ENCODE measurements at regions not wholly inside any gene's neighbourhood (a gene's known extent, or its start where the extent isn't known, plus 50 kb on each side); places are given as distances from the start of the nearest gene placed in this dataset.

DNA sequence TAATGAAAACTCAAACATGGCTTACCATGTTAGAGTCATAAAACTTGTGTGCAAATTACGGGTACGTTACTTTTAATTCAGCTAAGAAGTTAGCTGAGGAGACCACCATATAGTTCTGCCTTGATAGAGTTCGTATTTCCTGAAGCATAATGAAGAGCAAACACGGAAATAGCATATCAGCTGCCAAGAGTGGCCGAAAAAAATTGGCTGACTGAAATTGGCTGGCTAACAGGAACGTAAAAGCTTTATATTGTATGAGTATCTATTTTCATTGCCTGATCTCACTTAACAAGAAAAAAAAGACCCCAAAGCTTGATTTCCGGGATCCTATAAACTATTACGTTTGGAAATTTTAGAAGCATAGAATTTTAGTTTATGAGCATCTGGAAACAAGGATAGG is 1222.9 kb downstream of the ZPLD1 start:
- no peaks in the 10 kb centered on the region for H3K4me1 ChIP-seq (ENCODE audit: control insufficient read depth in 2 of 2, insufficient read depth in 2 of 2, low read length in 2 of 2)
- no peak overlapping the region for H3K4me3 ChIP-seq (ENCODE audit: low read length in 2 of 2)

DNA sequence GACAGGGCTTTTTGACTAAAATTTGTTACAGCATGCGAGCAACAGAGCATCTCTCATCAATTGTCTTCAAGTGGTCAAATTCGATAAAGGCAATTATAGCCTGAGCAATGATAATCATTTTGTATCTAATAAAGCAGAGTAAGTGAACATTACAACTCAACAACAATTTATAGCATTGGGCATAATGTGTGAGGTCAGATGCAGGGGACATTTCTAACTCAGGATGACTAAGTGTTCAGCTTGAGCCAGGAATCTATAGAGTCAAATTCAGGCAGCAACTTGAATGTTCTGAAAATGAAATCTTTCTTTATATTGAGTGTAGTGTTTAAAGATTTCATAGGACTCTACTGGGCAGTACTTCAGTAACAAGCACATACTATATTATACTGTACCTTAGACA is 1226.0 kb downstream of the ZPLD1 start:
- no peak overlapping the region for H3K9ac ChIP-seq (ENCODE audit: low read depth in 1 of 2, low read length in 2 of 2)
- H3K4me3 ChIP-seq (ENCODE audit: low read length in 2 of 2): no peak overlapping the region
- no peaks in the 10 kb centered on the region for H3K36me3 ChIP-seq (ENCODE audit: control insufficient read depth in 2 of 2, insufficient read depth in 2 of 2, low read length in 2 of 2)
- H3K27me3 ChIP-seq (ENCODE audit: control insufficient read depth in 2 of 2, insufficient read depth in 2 of 2, low read length in 2 of 2): no peaks in the 10 kb centered on the region
- no peak overlapping the region for H3K27ac ChIP-seq (ENCODE audit: low read depth in 2 of 2, low read length in 2 of 2)
- H3K9me3 ChIP-seq (ENCODE audit: control insufficient read depth in 2 of 2, low read length in 2 of 2): peaks cover 0 to 4% of the 10 kb centered on the region in 2 donors
- H3K4me1 ChIP-seq (ENCODE audit: control insufficient read depth in 2 of 2, insufficient read depth in 2 of 2, low read length in 2 of 2): no peaks in the 10 kb centered on the region

More for the DNA sequence above, 1222.9 kb downstream of the ZPLD1 start:
- H3K9ac ChIP-seq (ENCODE audit: low read depth in 1 of 2, low read length in 2 of 2): no peak overlapping the region
- no peaks in the 10 kb centered on the region for H3K9me3 ChIP-seq (ENCODE audit: control insufficient read depth in 2 of 2, low read length in 2 of 2)
- H3K27ac ChIP-seq (ENCODE audit: low read depth in 2 of 2, low read length in 2 of 2): no peak overlapping the region
- no peaks in the 10 kb centered on the region for H3K36me3 ChIP-seq (ENCODE audit: control insufficient read depth in 2 of 2, insufficient read depth in 2 of 2, low read length in 2 of 2)
- no peaks in the 10 kb centered on the region for H3K27me3 ChIP-seq (ENCODE audit: control insufficient read depth in 2 of 2, insufficient read depth in 2 of 2, low read length in 2 of 2)

DNA sequence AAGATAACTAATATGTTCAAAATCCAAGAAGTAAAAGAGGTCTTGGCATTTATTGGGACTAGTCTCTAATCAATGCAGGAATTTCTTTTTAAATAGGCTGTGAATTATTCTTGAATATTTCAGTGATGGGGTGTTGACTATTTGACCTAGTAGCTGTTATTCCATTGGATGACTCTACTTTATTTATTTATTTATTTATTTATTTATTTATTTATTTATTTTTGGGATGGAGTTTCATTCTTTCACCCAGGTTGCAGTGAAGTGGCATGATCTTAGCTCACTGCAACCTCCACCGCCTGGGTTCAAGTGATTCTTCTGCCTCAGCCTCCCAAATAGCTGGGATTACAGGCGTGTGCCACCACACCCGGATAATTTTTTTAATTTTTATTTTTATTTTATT is 1227.8 kb downstream of the ZPLD1 start:
- Histone ChIP-seq H3K9ac (ENCODE audit: low read depth in 1 of 2, low read length in 2 of 2) (no peak overlapping the region), H3K36me3 (ENCODE audit: control insufficient read depth in 2 of 2, insufficient read depth in 2 of 2, low read length in 2 of 2) (no peaks in the 10 kb centered on the region), H3K9me3 (ENCODE audit: control insufficient read depth in 2 of 2, low read length in 2 of 2) (peaks cover 0 to 4% of the 10 kb centered on the region in 2 donors), H3K4me1 (ENCODE audit: control insufficient read depth in 2 of 2, insufficient read depth in 2 of 2, low read length in 2 of 2) (no peaks in the 10 kb centered on the region), H3K27me3 (ENCODE audit: control insufficient read depth in 2 of 2, insufficient read depth in 2 of 2, low read length in 2 of 2) (no peaks in the 10 kb centered on the region), H3K4me3 (ENCODE audit: low read length in 2 of 2) (no peak overlapping the region), H3K27ac (ENCODE audit: low read depth in 2 of 2, low read length in 2 of 2) (no peak overlapping the region)

DNA sequence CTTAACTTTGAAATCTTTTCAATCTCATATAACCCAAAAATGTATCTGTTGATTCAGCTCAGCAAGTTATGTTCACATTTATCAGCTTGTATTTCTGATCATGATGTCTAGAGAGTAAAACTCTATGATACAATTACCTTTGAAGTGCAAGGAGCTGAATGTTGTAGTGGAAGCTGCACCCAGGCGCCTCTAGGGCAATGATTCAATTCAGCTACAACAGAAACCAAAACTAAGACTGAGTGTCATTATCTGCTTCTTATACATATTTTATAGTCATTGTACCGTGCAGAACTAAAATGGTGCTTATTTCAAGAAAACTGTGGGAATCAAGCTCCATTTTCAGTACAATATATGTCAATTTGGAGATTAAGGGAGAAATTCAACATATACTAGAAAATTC is 1237.5 kb downstream of the ZPLD1 start:
- H3K9ac ChIP-seq (ENCODE audit: low read depth in 1 of 2, low read length in 2 of 2): no peak overlapping the region
- H3K27me3 ChIP-seq (ENCODE audit: control insufficient read depth in 2 of 2, insufficient read depth in 2 of 2, low read length in 2 of 2): no peaks in the 10 kb centered on the region
- H3K4me1 ChIP-seq (ENCODE audit: control insufficient read depth in 2 of 2, insufficient read depth in 2 of 2, low read length in 2 of 2): no peaks in the 10 kb centered on the region
- H3K36me3 ChIP-seq (ENCODE audit: control insufficient read depth in 2 of 2, insufficient read depth in 2 of 2, low read length in 2 of 2): no peaks in the 10 kb centered on the region
- no peaks in the 10 kb centered on the region for H3K9me3 ChIP-seq (ENCODE audit: control insufficient read depth in 2 of 2, low read length in 2 of 2)
- no peak overlapping the region for H3K27ac ChIP-seq (ENCODE audit: low read depth in 2 of 2, low read length in 2 of 2)
- H3K4me3 ChIP-seq (ENCODE audit: low read length in 2 of 2): no peak overlapping the region

DNA sequence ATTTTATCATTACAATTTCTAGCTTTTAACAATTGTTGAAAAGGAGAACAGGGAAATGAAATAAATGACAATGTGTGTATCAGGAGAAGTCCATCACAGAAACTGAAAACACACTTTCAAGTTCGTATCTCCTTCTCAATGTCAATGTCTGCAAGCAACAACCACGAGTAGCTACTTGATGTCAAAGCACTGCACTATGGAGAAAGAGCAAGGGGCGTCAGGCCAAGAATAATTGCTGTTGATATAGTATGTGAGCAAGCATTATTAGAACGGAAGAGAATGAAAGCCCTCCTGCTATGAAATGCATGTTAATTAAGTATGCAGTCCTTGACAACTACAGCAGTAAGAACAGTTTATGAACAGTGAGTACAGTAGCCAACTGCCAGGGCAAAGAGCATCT is 1250.1 kb downstream of the ZPLD1 start:
- H3K27me3 ChIP-seq (ENCODE audit: control insufficient read depth in 2 of 2, insufficient read depth in 2 of 2, low read length in 2 of 2): no peaks in the 10 kb centered on the region
- no peaks in the 10 kb centered on the region for H3K4me1 ChIP-seq (ENCODE audit: control insufficient read depth in 2 of 2, insufficient read depth in 2 of 2, low read length in 2 of 2)
- H3K9me3 ChIP-seq (ENCODE audit: control insufficient read depth in 2 of 2, low read length in 2 of 2): no peaks in the 10 kb centered on the region
- H3K9ac ChIP-seq (ENCODE audit: low read depth in 1 of 2, low read length in 2 of 2): no peak overlapping the region
- H3K4me3 ChIP-seq (ENCODE audit: low read length in 2 of 2): no peak overlapping the region
- H3K36me3 ChIP-seq (ENCODE audit: control insufficient read depth in 2 of 2, insufficient read depth in 2 of 2, low read length in 2 of 2): no peaks in the 10 kb centered on the region
- no peak overlapping the region for H3K27ac ChIP-seq (ENCODE audit: low read depth in 2 of 2, low read length in 2 of 2)

DNA sequence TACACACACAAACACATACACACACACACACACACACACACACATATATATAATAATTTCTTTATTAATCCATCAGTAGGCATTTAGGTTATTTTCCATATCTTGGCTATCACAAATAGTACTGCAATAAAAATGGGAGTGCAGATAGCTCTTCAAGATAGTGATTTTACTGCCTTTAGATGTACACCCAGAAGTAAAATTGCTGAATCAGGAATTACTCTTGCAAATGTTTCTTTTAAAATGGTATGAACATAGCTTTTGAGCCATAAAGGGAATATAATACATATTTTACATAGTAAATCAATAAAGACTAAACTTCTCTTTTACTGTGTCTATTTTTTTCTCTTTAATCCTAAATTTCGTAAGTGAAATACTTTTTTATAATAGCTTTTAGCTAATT is 1251.1 kb downstream of the ZPLD1 start:
- no peaks in the 10 kb centered on the region for H3K4me1 ChIP-seq (ENCODE audit: control insufficient read depth in 2 of 2, insufficient read depth in 2 of 2, low read length in 2 of 2)
- no peaks in the 10 kb centered on the region for H3K9me3 ChIP-seq (ENCODE audit: control insufficient read depth in 2 of 2, low read length in 2 of 2)
- no peak overlapping the region for H3K27ac ChIP-seq (ENCODE audit: low read depth in 2 of 2, low read length in 2 of 2)
- no peak overlapping the region for H3K4me3 ChIP-seq (ENCODE audit: low read length in 2 of 2)
- H3K36me3 ChIP-seq (ENCODE audit: control insufficient read depth in 2 of 2, insufficient read depth in 2 of 2, low read length in 2 of 2): no peaks in the 10 kb centered on the region
- H3K27me3 ChIP-seq (ENCODE audit: control insufficient read depth in 2 of 2, insufficient read depth in 2 of 2, low read length in 2 of 2): no peaks in the 10 kb centered on the region
- no peak overlapping the region for H3K9ac ChIP-seq (ENCODE audit: low read depth in 1 of 2, low read length in 2 of 2)

DNA sequence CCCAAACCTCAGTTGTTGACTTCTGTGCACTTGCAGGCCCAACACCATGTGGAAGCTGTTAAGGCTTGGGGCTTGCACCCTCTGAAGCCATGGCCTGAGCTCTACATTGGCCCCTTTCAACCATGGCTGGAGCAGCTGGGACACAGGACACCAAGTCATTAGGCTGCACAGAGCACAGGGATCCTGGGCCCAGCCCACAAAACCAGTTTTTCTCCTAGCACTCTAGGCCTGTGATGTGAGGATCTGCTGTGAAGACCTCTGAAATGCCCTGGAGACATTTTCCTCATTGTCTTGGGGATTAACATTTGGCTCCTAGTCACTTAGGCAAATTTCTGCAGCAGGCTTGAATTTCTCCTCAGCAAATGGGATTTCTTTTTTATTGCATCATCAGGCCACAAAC is 1255.7 kb downstream of the ZPLD1 start:
- H3K27ac ChIP-seq (ENCODE audit: low read depth in 2 of 2, low read length in 2 of 2): no peak overlapping the region
- H3K9me3 ChIP-seq (ENCODE audit: control insufficient read depth in 2 of 2, low read length in 2 of 2): peaks cover 0 to 2% of the 10 kb centered on the region in 2 donors
- no peaks in the 10 kb centered on the region for H3K27me3 ChIP-seq (ENCODE audit: control insufficient read depth in 2 of 2, insufficient read depth in 2 of 2, low read length in 2 of 2)
- H3K9ac ChIP-seq (ENCODE audit: low read depth in 1 of 2, low read length in 2 of 2): no peak overlapping the region
- no peak overlapping the region for H3K4me3 ChIP-seq (ENCODE audit: low read length in 2 of 2)
- no peaks in the 10 kb centered on the region for H3K4me1 ChIP-seq (ENCODE audit: control insufficient read depth in 2 of 2, insufficient read depth in 2 of 2, low read length in 2 of 2)
- H3K36me3 ChIP-seq (ENCODE audit: control insufficient read depth in 2 of 2, insufficient read depth in 2 of 2, low read length in 2 of 2): no peaks in the 10 kb centered on the region

DNA sequence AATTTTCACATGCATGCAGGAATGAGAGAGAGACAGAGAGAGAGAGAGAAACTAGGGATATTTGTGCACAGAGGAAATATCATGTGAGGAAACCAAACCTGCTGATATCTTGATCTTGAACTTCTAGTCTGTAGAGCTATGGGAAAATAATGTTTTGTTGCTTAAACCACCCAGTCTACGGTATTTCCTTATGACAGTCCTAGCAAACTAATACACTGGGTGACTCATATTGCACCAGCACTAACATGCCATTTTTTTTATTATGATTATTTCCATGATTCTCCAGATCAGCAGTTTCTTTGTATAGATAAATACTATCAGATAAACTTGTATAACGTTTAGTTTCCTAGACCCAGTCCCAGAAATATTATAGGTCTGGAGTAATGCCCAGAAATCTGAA is 1259.0 kb downstream of the ZPLD1 start:
- H3K27me3 ChIP-seq (ENCODE audit: control insufficient read depth in 2 of 2, insufficient read depth in 2 of 2, low read length in 2 of 2): no peaks in the 10 kb centered on the region
- H3K9ac ChIP-seq (ENCODE audit: low read depth in 1 of 2, low read length in 2 of 2): no peak overlapping the region
- H3K9me3 ChIP-seq (ENCODE audit: control insufficient read depth in 2 of 2, low read length in 2 of 2): peaks cover 0 to 5% of the 10 kb centered on the region in 2 donors
- H3K36me3 ChIP-seq (ENCODE audit: control insufficient read depth in 2 of 2, insufficient read depth in 2 of 2, low read length in 2 of 2): no peaks in the 10 kb centered on the region
- no peaks in the 10 kb centered on the region for H3K4me1 ChIP-seq (ENCODE audit: control insufficient read depth in 2 of 2, insufficient read depth in 2 of 2, low read length in 2 of 2)
- H3K4me3 ChIP-seq (ENCODE audit: low read length in 2 of 2): no peak overlapping the region
- H3K27ac ChIP-seq (ENCODE audit: low read depth in 2 of 2, low read length in 2 of 2): no peak overlapping the region

DNA sequence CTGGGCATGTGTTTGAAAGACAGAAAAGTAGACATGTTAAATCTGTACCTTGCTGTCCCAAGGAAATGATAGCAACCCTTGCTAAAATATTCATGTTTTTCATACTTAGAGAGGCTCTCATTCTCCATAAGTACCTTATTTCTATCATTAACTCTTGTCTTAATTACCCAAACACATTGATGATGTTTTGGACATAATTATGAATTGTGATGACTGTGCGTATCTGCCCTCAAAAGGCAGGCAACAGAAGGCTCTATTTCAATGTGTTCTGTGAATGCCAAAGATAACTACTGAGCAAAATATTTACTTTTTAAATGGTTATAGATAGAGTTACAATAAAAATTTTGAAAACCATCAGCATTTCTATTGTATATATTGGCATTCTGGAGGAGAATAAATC is 1263.8 kb downstream of the ZPLD1 start:
- H3K27me3 ChIP-seq (ENCODE audit: control insufficient read depth in 2 of 2, insufficient read depth in 2 of 2, low read length in 2 of 2): no peaks in the 10 kb centered on the region
- H3K4me3 ChIP-seq (ENCODE audit: low read length in 2 of 2): no peak overlapping the region
- no peak overlapping the region for H3K9ac ChIP-seq (ENCODE audit: low read depth in 1 of 2, low read length in 2 of 2)
- no peaks in the 10 kb centered on the region for H3K36me3 ChIP-seq (ENCODE audit: control insufficient read depth in 2 of 2, insufficient read depth in 2 of 2, low read length in 2 of 2)
- H3K27ac ChIP-seq (ENCODE audit: low read depth in 2 of 2, low read length in 2 of 2): no peak overlapping the region
- H3K4me1 ChIP-seq (ENCODE audit: control insufficient read depth in 2 of 2, insufficient read depth in 2 of 2, low read length in 2 of 2): no peaks in the 10 kb centered on the region
- H3K9me3 ChIP-seq (ENCODE audit: control insufficient read depth in 2 of 2, low read length in 2 of 2): peaks cover 0 to 5% of the 10 kb centered on the region in 2 donors

DNA sequence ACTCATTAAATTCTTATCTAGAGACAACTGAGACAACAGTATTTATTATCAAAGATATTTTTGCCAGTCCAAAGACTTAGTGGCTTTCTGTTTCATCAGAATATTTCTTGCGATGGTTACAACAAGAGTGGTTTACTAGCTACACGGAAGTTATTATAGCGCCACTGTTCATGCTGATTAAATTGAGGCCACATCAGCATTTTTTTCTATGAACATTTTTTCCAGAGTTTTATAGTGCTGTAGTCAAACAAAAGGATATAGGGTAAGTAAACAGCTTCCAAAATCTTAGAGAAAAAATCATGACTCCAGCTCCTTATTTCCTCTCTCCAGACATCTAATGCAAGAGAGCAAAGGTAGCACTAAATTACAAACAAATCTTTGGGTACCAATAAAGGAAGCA is 1264.4 kb downstream of the ZPLD1 start:
- Histone ChIP-seq H3K4me1 (ENCODE audit: control insufficient read depth in 2 of 2, insufficient read depth in 2 of 2, low read length in 2 of 2) (no peaks in the 10 kb centered on the region), H3K9me3 (ENCODE audit: control insufficient read depth in 2 of 2, low read length in 2 of 2) (peaks cover 0 to 5% of the 10 kb centered on the region in 2 donors), H3K36me3 (ENCODE audit: control insufficient read depth in 2 of 2, insufficient read depth in 2 of 2, low read length in 2 of 2) (no peaks in the 10 kb centered on the region), H3K27ac (ENCODE audit: low read depth in 2 of 2, low read length in 2 of 2) (no peak overlapping the region), H3K9ac (ENCODE audit: low read depth in 1 of 2, low read length in 2 of 2) (no peak overlapping the region), H3K27me3 (ENCODE audit: control insufficient read depth in 2 of 2, insufficient read depth in 2 of 2, low read length in 2 of 2) (no peaks in the 10 kb centered on the region), H3K4me3 (ENCODE audit: low read length in 2 of 2) (no peak overlapping the region)

DNA sequence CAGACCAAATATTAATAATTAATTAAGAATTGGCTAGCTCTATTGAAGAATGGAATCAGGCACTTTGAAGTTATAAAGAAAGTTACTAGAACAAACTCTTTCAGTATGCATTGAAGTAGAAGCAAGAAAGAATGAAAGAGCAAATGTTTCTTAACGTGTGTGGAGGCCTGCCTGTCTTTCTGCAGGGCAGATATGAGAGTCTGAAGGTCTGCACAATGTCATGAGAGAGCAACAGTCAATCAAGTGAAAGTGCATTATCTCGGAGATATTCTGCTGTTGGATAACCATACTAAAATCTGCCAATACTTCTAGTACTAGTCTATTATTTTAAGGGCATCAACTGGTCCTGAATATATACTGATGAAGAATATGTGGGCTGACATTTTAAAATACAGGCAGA is 1270.8 kb downstream of the ZPLD1 start:
- Histone ChIP-seq H3K27me3 (ENCODE audit: control insufficient read depth in 2 of 2, insufficient read depth in 2 of 2, low read length in 2 of 2) (no peaks in the 10 kb centered on the region), H3K36me3 (ENCODE audit: control insufficient read depth in 2 of 2, insufficient read depth in 2 of 2, low read length in 2 of 2) (no peaks in the 10 kb centered on the region), H3K9ac (ENCODE audit: low read depth in 1 of 2, low read length in 2 of 2) (no peak overlapping the region), H3K27ac (ENCODE audit: low read depth in 2 of 2, low read length in 2 of 2) (no peak overlapping the region), H3K4me1 (ENCODE audit: control insufficient read depth in 2 of 2, insufficient read depth in 2 of 2, low read length in 2 of 2) (no peaks in the 10 kb centered on the region), H3K4me3 (ENCODE audit: low read length in 2 of 2) (no peak overlapping the region), H3K9me3 (ENCODE audit: control insufficient read depth in 2 of 2, low read length in 2 of 2) (no peaks in the 10 kb centered on the region)
